Stimulated activated CD8-positive, alpha-beta memory T cell treated with anti-CD3 and anti-CD28 coated beads, Interleukin-4, amount 100 ng/mL, for 48 hours (primary cell): ENCODE measurements at regions not wholly inside any gene's neighbourhood (a gene's known extent, or its start where the extent isn't known, plus 50 kb on each side); places are given as distances from the start of the nearest gene placed in this dataset.
"Not testable (repeated sequence)": the region's sequence is repeated elsewhere in the genome, so short reads cannot be mapped to it uniquely, and the experiment has no call there.

Experiments used
- DNase-seq: peaks from one replicate; pipeline ENCODE4 v3.0.0-alpha.2; 2020

DNA sequence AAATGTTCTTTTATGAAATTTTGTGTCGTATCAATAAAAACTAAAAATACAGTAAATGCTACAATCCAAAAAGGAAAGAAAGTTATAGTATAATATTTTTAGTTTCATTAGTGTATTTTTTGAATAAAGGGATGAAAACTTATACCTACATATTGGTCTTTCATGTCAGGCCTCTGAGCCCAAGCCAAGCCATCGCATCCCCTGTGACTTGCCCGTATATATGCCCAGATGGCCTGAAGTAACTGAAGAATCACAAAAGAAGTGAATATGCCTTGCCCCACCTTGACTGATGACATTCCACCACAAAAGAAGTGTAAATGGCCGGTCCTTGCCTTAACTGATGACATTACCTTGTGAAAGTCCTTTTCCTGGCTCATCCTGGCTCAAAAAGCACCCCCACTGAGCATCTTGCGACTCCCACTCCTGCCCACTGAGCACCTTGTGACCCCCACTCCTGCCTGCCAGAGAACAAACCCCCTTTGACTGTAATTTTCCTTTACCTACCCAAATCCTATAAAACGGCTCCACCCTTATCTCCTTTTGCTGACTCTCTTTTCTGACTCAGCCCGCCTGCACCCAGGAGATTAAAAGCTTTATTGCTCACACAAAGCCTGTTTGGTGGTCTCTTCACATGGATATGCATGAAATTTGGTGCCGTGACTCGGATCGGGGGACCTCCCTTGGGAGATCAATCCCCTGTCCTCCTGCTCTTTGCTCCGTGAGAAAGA, 108.2 kb upstream of the PELI1 start:
- not testable (repeated sequence) for DNase-seq

DNA sequence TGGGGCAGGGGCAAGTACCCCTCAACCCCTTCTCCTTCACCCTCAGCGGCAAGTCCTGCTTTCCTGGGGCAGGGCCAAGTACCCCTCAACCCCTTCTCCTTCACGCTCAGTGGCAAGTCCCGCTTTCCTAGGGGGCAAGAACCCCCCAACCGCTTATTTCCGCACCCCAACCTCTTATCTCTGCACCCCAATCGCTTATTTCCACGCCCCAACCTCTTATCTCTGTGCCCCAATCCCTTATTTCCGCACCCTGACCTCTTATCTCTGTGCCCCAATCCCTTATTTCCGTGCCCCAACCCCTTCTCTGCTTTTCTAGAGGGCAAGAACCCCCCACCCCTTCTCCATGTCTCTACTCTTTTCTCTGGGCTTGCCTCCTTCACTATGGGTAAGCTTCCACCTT, 109.2 kb upstream of the PELI1 start:
- DNase-seq: not testable (repeated sequence)

DNA sequence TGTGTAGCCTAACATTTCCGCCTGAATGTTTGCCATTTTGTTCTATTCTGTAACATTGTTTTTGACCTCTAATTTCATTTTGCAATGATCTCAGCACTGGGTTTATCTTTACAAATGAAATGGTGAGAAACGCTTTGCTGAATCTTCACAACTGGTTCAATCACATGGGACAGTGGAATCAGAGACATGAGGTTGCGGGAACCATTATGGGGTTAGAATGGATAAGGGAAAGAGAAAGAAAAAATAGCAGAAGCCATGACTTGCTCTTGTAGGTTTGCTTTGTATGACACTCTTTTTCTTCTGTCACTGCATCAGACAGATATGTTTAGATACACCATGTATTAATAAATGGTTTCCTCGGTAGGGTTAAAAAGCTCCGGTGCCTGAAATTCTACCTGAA, 114.3 kb upstream of the PELI1 start:
- DNase-seq: no peak

DNA sequence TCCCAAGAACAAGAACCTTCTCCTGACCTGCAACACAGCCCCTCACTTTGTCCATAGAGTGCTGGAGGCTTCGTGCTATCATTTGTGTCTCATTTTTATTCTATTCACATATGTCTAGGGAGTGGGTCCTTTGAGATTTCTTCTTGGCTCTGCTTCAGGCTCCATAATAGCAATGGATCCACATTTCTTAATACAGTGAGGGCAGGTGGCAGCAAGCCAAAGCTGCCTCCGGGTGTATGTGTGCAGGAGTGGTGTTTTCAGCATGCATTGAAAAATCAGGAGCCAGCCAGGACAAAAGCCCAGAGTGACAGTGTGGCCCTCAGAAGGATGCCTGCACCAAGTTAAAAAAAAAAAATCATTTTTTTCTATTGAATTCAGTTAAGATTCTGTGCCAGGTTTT, 115.1 kb upstream of the PELI1 start:
- no peak for DNase-seq

DNA sequence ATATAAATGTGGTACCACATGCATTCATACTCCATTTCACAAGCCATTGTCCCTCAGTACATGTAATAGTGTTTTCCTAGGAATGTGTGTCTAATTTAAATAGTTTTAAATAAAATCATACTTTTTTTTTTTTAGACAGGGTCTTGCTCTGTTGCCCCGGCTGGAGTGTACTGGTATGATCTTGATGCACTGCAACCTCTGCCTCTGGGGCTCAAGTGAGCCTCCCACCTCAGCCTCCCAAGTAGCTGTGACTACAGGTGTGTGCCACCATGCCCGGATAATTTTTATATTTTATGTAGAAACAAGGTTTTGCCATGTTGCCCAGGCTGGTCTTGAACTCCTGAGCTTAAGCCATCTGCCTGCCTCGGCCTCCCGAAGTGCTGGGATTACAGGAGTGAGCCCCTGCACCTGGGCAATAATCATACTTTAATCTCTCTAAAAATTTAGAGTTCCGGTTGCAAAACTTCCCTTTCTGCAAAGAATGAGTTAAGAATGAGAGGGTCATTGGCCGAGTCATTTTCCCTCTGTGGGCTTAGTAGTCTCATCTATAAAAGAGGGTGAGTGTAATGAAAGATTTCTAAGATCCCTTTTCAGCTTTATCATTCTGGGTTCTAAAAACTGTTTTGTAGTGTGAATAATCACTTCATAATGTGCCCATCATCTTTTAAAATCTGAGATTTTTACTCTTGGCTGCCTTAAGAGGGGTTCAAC, 116.0 kb upstream of the PELI1 start:
- DNase-seq: no peak

GRCh38 chr2:64260817-64261216, 116.6 kb upstream of the PELI1 start:
- peak; percentile 36 for DNase-seq

GRCh38 chr2:64262071-64262470, 117.9 kb upstream of the PELI1 start:
- DNase-seq: no peak

- no peak for DNase-seq
Measured at GRCh38 chr2:64262816-64263215, 118.6 kb upstream of the PELI1 start.

DNA sequence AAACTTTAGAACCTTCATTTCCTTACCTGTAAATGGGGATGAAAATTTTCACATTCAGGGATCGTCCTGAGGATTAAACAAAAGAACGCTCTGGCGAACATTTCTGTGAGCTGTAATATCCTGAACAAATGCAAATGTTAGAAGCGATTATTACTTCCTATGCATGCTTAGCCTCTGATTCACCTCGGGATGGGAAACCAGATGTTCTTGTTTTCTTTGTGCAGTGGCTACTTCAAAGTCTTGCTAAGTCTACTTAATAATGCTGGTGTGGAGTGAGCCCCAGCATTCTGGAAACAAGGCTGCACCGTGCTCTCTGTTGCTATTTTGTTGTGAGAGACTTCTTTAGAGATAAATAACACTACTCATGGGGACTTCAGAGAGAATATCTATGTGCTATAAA, 119.1 kb upstream of the PELI1 start:
- DNase-seq: no peak

GRCh38 chr2:64267699-64268098, 123.5 kb upstream of the PELI1 start:
- no peak for DNase-seq

DNA sequence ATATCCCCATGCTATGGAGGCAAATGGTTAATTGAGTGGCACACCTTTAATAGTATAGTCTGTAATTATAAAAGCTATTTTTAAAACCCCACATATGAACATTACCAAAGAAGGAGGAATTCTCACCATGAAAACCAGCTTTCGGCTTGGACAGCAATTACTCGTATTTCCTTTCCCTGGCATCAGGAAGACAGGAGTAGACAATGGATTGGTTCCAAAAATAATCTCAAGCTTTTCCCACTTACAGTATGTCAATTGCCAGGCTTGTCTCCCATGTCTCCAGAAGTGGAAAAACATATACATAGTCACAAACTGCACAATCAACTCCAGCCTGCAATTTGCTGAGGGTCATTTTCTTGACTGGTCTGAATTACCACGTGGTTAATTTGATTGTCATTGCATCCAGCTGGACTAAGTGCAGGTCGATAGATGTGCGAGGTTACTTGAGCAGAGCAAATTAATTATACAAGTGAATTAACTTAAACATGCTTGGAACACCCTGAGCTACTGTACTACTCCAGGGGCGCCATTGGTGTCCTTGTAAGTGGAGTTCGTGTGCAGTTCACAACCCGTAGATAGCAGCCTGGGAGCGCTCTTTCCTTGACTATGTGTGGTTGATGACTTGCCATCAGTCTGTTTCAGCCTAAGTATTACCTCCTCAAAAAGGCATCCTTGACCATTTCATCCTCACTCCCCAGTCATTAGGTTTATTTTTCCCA, 124.3 kb upstream of the PELI1 start:
- DNase-seq: no peak

DNA sequence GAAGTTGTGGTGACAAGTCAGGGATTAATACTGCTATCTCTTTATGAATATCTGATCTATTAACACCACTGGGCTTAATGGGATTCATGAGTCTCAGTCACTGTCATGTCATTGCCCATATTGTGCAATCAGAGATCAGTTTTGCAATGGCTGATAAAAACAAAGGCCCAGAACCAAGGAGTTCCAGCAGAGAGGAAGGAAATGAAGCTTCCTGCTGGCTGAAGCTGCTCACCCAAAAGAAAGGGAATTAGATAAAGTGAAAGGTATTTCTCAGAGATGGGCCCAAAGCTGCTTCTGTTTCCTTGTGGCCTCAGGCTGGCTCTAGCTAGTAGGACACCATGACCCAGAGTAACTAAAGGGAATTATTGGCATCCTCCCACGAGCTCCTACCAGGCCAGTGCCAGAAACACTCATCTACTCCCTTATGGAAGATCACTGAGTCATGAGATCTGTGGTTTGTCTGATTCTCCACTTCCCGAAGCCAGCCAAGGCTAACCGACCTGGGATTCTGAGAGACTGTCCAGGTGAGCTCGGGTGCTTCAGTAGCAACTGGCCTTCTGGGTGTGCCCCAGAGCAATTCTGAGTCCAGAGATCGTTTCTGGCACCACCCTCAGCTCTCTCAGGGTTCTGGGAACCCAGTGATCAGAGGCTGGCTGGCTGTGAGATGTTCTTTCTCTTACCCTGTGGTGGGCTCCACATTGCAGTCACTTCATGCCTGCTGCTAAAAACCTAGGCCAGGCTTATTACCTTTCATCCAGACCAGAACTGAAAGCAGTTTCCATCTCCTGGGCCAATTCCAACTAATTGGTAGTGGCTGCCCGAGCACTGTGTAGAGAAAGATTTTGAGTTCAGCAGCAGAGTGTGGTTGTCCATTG, 129.5 kb upstream of the PELI1 start:
- no peak for DNase-seq

GRCh38 chr2:64274399-64275173, 130.4 kb upstream of the PELI1 start:
- DNase-seq: peak; percentile 40

DNA sequence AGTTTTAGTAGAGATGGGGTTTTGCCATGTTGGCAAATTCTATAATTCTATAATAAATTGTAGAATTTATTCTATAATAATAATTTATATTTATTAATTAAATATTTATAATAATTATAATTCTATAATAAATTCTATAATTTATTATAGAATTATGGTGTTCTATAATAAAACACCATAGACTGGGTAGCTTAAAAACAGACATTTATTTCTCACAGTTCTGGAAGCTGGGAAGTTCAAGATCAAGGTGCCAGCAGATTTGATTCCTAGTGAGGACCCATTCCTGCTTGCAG, 130.9 kb upstream of the PELI1 start:
- no peak for DNase-seq

GRCh38 chr2:64276417-64277095, 132.3 kb upstream of the PELI1 start:
- DNase-seq: no peak

- no peak for DNase-seq
Measured at GRCh38 chr2:64277101-64277849, 133.1 kb upstream of the PELI1 start.

DNA sequence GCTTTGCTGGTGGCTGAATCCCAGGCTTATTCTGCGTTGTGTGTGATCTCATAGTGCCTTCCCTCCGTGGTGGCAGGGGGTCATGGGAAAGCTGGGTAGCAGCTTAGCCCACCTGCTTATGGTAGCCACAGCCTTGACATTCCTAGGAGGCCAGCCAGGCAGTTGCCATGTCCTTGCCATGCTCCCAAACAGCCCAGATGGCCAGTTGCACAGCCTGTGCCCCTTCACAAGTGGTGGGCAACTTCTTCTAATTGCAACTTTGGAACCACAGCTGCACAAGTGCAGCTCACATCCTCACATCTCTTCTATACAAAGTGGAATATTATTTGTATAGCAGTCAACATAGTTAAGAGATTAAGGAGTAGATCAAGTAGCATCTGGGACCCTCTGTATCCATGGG, 136.6 kb upstream of the PELI1 start:
- not testable (repeated sequence) for DNase-seq

- no peak for DNase-seq
Measured at GRCh38 chr2:64283006-64283570, 138.9 kb upstream of the PELI1 start.

DNA sequence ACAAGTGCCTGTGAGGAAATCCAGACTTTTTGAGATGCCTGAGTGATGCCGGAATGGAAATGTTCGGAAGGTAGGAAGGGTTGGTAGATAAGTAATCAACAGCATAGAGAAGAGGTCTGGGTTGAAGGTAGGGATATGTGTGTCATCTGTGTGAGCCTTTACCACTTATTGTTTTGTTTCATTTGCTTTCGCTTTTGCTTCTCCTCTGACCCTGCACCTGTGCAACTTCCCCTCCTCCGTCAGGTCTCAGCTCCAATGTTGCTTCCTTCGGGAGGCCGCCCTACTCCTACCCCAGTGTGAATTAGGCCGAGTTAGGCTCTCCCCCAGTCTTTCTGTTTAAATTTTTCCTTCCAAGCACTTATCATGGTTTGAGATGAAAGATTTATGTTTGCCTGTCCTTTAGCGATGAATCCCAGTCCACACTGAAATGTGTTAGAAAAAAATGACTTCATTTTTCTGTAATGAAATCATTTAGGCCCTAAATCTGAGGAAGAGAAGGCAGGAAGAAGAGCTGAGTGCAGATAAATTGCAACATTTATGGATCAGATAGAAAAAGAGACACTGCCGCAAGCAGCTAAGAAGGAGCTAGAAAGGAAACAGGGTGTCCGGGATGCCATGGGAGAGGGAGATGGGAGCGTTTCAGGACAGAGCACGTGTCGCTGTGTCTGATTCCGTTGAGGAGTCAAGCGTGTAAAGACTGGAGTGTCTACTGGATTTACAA, 139.6 kb upstream of the PELI1 start:
- DNase-seq: no peak

- no peak for DNase-seq
Measured at GRCh38 chr2:64284751-64285150, 140.5 kb upstream of the PELI1 start.
